GM12873 (cell line): ENCODE measurements at regions not wholly inside any gene's neighbourhood (a gene's known extent, or its start where the extent isn't known, plus 50 kb on each side); places are given as distances from the start of the nearest gene placed in this dataset.

Experiments
- TF ChIP-seq, protein P1 (sequence below): IDR thresholded peaks from 2 replicates; pipeline ENCODE4 v1.5.1; 2012; ENCODE audit warnings: low read depth, mild to moderate bottlenecking, moderate library complexity, low read length, control low read depth; ENCODE audit not compliant: insufficient read depth; ENCODE audit errors: missing control alignments

GRCh38 chr4:71841336-71841735 lies 57.5 kb upstream of the GC start:
- TF ChIP-seq, protein P1, sequence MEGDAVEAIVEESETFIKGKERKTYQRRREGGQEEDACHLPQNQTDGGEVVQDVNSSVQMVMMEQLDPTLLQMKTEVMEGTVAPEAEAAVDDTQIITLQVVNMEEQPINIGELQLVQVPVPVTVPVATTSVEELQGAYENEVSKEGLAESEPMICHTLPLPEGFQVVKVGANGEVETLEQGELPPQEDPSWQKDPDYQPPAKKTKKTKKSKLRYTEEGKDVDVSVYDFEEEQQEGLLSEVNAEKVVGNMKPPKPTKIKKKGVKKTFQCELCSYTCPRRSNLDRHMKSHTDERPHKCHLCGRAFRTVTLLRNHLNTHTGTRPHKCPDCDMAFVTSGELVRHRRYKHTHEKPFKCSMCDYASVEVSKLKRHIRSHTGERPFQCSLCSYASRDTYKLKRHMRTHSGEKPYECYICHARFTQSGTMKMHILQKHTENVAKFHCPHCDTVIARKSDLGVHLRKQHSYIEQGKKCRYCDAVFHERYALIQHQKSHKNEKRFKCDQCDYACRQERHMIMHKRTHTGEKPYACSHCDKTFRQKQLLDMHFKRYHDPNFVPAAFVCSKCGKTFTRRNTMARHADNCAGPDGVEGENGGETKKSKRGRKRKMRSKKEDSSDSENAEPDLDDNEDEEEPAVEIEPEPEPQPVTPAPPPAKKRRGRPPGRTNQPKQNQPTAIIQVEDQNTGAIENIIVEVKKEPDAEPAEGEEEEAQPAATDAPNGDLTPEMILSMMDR, result no peak

DNA sequence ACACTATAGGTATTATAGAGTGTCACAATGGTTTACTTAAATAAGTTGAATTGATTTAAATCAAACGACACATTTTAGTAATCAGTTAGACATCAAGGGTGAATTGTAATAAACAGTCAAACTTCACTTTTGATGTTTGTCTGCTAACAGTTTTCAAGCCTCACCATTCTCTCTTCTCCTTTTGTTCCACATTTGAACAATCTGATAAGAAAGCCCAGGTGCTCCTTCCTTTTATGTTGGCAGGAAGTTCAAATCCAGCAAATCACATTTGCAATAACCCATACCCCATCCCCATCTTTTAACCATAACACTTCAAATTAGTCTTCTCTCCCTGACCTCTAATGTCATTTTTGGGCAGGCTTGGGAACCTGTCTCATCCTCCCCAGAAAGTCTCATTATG lies 63.4 kb upstream of the GC start:
- TF ChIP-seq, protein P1, result no peak

- TF ChIP-seq, protein P1, result no peak
These were observed 72.1 kb upstream of the GC start for GRCh38 chr4:71855944-71856343.

DNA sequence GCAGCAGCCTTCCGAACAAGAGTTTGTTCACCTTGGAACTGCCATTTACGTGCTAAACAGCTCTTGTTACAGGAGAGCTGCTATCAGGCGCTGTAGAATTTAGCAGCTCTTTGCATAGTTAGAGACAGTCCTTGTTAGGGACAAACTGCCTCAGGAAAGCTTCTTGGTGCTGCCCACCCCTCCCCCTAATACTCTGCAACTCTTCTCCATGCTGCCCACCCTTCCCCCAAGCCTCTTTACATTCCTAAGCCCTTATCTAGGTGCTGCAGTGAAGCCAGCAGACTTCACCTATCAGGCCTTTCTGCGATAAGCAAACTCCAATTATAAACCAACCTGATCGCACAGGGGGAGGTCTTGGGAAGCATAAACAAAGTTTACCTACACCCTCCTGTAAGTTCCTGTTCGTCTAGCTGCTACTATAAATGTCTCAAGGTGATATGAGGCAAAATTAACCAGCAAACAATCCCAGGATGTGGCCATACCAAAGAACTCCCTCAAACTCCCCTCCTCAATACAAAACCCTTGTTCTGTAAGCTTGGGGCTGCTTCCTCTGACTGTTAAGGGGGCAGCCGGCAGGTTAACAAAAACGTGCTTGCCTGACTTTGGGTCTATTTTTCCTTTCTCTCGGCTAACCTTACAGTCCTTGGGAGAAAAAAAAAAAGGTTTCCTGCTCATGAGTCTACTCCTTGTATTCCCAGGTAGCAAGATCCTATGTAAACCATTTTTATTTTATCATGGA lies 74.0 kb upstream of the GC start:
- TF ChIP-seq, protein P1, result no peak

DNA sequence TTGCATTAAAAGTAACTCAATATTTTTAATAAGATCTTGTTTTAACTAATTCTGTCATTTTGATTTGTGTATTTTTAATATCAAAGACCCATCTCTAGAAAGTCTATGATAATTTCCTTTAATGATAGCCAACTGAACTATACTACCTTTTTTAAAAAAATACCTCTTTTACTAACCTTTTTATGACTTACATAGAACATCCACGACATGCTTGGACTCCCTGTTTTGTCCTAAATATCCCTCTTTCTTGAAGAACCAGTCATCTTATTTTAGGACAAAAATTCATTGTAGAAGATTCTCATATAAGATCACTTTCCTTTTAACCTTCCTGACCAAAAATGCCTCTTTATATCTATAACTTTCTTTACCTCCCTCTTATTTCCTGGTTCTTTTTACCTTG lies 76.8 kb upstream of the GC start:
- TF ChIP-seq, protein P1, result no peak

GRCh38 chr4:71862315-71862714 lies 78.4 kb upstream of the GC start:
- TF ChIP-seq, protein P1, result no peak

GRCh38 chr4:71863457-71863856 lies 79.6 kb upstream of the GC start:
- TF ChIP-seq, protein P1, result no peak

DNA sequence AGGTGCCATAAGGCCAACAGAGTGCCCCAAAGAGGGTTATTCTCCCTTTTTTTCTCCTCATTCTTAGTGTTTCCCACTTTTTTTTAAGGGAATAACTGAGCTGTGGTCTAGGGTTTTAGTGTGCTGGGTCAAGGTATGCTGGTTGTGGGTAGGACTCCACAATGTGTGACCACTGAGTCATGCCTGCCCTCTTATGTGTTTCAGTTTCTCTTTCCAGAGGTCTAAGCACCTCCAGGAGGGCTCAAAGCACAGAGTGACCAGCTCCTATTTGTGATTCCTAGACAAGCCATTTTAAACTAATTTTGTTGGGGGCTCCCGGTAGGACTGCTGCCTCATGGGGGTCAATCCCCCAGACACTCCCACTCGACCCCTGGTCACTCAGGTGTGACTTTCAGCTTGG lies 80.5 kb upstream of the GC start:
- TF ChIP-seq, protein P1, result no peak
